IMR-90 (cell line): ENCODE measurements at regions not wholly inside any gene's neighbourhood (a gene's known extent, or its start where the extent isn't known, plus 50 kb on each side); places are given as distances from the start of the nearest gene placed in this dataset.

ENCODE experiments used
- ATAC-seq: fragments of 200-7000 bp; cut with Tn5 transposase; 2 replicates; pipeline ENCODE4 v1.9.1; 2020; ENCODE audit warnings: low read depth, mild to moderate bottlenecking, moderate library complexity
- BruUV-seq: library from RNA; stranded (reverse); fragments of 400-500 nt; replicated peaks from 2 replicates; lab custom pipeline; 2021; lab: Mats Ljungman, UMichigan
- CTCF ChIA-PET: fragments of 300-600 bp; formaldehyde crosslinking; extraction: SDS; loops from one replicate; lab custom pipeline; 2021; ENCODE audit warnings: antibody characterized with exemption; lab: Yijun Ruan, JAX
- POLR2A ChIA-PET: fragments of 300-600 bp; sonication (Branson Sonifier 250); formaldehyde crosslinking; loops from one replicate; lab custom pipeline; 2022; ENCODE audit warnings: antibody characterized with exemption; ENCODE audit not compliant: unreplicated experiment; lab: Charles Lee
- DNase-seq: peaks from one replicate; pipeline ENCODE4 v3.0.0; 2013
- H2AFZ ChIP-seq: replicated peaks from 2 replicates; pipeline ENCODE3; 2013; ENCODE audit warnings: low read length, mild to moderate bottlenecking; ENCODE audit not compliant: poor library complexity
- H2AK5ac ChIP-seq: 2 replicates; pipeline ENCODE4 v1.6.1; 2013; ENCODE audit warnings: low read depth, low read length, inconsistent platforms
- H2AK9ac ChIP-seq: replicated peaks from 2 replicates; pipeline ENCODE3; 2013; ENCODE audit warnings: mild to moderate bottlenecking, low read depth, low read length, moderate library complexity; ENCODE audit not compliant: poor library complexity
- H2BK120ac ChIP-seq: 2 replicates; pipeline ENCODE4 v1.6.1; 2013; ENCODE audit warnings: low read depth, low read length, inconsistent platforms
- H2BK15ac ChIP-seq: 3 replicates; pipeline ENCODE4 v1.6.1; 2013; ENCODE audit warnings: low read depth, low read length, inconsistent platforms
- H2BK20ac ChIP-seq: 2 replicates; pipeline ENCODE4 v1.6.1; 2013; ENCODE audit warnings: low read depth, mild to moderate bottlenecking, inconsistent platforms, low read length, moderate library complexity
- H2BK5ac ChIP-seq: 2 replicates; pipeline ENCODE4 v1.6.1; 2013; ENCODE audit warnings: mild to moderate bottlenecking, low read depth, low read length, inconsistent platforms; ENCODE audit not compliant: poor library complexity, severe bottlenecking
- H3K14ac ChIP-seq: replicated peaks from 2 replicates; pipeline ENCODE4 v1.6.1; 2013; ENCODE audit warnings: low read depth, low read length, inconsistent platforms
- H3K18ac ChIP-seq: 2 replicates; pipeline ENCODE4 v1.6.1; 2013; ENCODE audit warnings: low read depth, low read length, control low read depth
- H3K23ac ChIP-seq: 2 replicates; pipeline ENCODE4 v1.6.1; 2013; ENCODE audit warnings: low read depth, low read length, inconsistent platforms
- H3K27ac ChIP-seq: 2 replicates; pipeline ENCODE4 v1.5.1; 2013; ENCODE audit warnings: mild to moderate bottlenecking, control low read depth, low read length; ENCODE audit not compliant: insufficient read depth
- H3K27me3 ChIP-seq: 2 replicates; pipeline ENCODE4 v1.6.1; 2013; ENCODE audit warnings: low read length; ENCODE audit not compliant: control insufficient read depth, insufficient read depth
- H3K36me3 ChIP-seq: 2 replicates; pipeline ENCODE4 v1.6.1; 2013; ENCODE audit warnings: low read length, mixed read lengths; ENCODE audit not compliant: control insufficient read depth, insufficient read depth
- H3K4ac ChIP-seq: 2 replicates; pipeline ENCODE4 v1.6.1; 2013; ENCODE audit warnings: low read depth, low read length, inconsistent platforms
- H3K4me1 ChIP-seq: 2 replicates; pipeline ENCODE4 v1.6.1; 2013; ENCODE audit warnings: low read length, mixed read lengths; ENCODE audit not compliant: control insufficient read depth, insufficient read depth
- H3K4me2 ChIP-seq: 2 replicates; pipeline ENCODE4 v1.6.1; 2013; ENCODE audit warnings: low read depth, mild to moderate bottlenecking, control low read depth, low read length, moderate library complexity
- H3K4me3 ChIP-seq: 2 replicates; pipeline ENCODE4 v1.5.1; 2013; ENCODE audit warnings: low read depth, mild to moderate bottlenecking, control low read depth, low read length, moderate library complexity; ENCODE audit not compliant: insufficient read depth
- H3K56ac ChIP-seq: 2 replicates; pipeline ENCODE4 v1.6.1; 2013; ENCODE audit warnings: low read length, inconsistent platforms; ENCODE audit not compliant: insufficient read depth; ENCODE audit errors: extremely low read depth
- H3K79me1 ChIP-seq, 2 experiments: 2 replicates each; pipeline ENCODE4 v1.6.1; 2013; ENCODE audit warnings: low read length in 2 of 2, inconsistent platforms in 1 of 2, low read depth in 1 of 2
- H3K9ac ChIP-seq: 2 replicates; pipeline ENCODE4 v1.6.1; 2013; ENCODE audit warnings: low read depth, low read length, control low read depth
- H3K9me1 ChIP-seq: 2 replicates; pipeline ENCODE4 v1.6.1; 2013; ENCODE audit warnings: low read length, inconsistent platforms; ENCODE audit not compliant: insufficient read depth
- H3K9me3 ChIP-seq: 2 replicates; pipeline ENCODE4 v1.6.1; 2013; ENCODE audit warnings: low read length; ENCODE audit not compliant: control insufficient read depth, insufficient read depth
- H4K20me1 ChIP-seq: 2 replicates; pipeline ENCODE4 v1.6.1; 2013; ENCODE audit warnings: low read length, inconsistent platforms; ENCODE audit not compliant: insufficient read depth
- H4K5ac ChIP-seq: 2 replicates; pipeline ENCODE4 v1.6.1; 2013; ENCODE audit warnings: mild to moderate bottlenecking, low read depth, low read length, control low read depth
- H4K8ac ChIP-seq, 2 experiments: 2 replicates each; pipeline ENCODE4 v1.6.1; 2013; ENCODE audit warnings: low read depth in 2 of 2, low read length in 2 of 2, control low read depth in 1 of 2, inconsistent platforms in 1 of 2
- H4K91ac ChIP-seq: 2 replicates; pipeline ENCODE4 v1.6.1; 2013; ENCODE audit warnings: low read depth, low read length, inconsistent platforms; ENCODE audit not compliant: insufficient read depth
- CEBPB ChIP-seq: IDR thresholded peaks from 2 replicates; pipeline ENCODE4 v1.6.1; 2012; ENCODE audit warnings: low read depth, low read length, improper control_type of control experiment
- CHD1 ChIP-seq: IDR thresholded peaks from 2 replicates; pipeline ENCODE4 v1.6.1; 2012; ENCODE audit warnings: low read depth, low read length, improper control_type of control experiment
- CTCF ChIP-seq: conservative IDR thresholded peaks from 2 replicates; pipeline ENCODE4 v1.5.1; 2012; ENCODE audit warnings: mild to moderate bottlenecking, low read depth, low read length, improper control_type of control experiment
- ELK1 ChIP-seq: fragments of 150-350 bp; IDR thresholded peaks from 2 replicates; pipeline ENCODE4 v1.6.1; 2016; ENCODE audit warnings: low read depth, mild to moderate bottlenecking, low read length, moderate library complexity, borderline replicate concordance
- FOS ChIP-seq: fragments of 150-350 bp; IDR thresholded peaks from 2 replicates; pipeline ENCODE4 v1.6.1; 2016; ENCODE audit warnings: low read depth, low read length
- MAFK ChIP-seq: IDR thresholded peaks from 2 replicates; pipeline ENCODE4 v1.6.1; 2012; ENCODE audit warnings: low read depth, low read length, improper control_type of control experiment
- MAZ ChIP-seq: IDR thresholded peaks from 2 replicates; pipeline ENCODE4 v1.6.1; 2012; ENCODE audit warnings: low read depth, mild to moderate bottlenecking, low read length, improper control_type of control experiment, moderate library complexity, borderline replicate concordance
- MXI1 ChIP-seq: IDR thresholded peaks from 2 replicates; pipeline ENCODE4 v1.6.1; 2012; ENCODE audit warnings: low read depth, mild to moderate bottlenecking, low read length, moderate library complexity, borderline replicate concordance
- NFE2L2 ChIP-seq: fragments of 150-350 bp; IDR thresholded peaks from 2 replicates; pipeline ENCODE4 v1.6.1; 2016; ENCODE audit warnings: low read depth, mild to moderate bottlenecking, low read length
- POLR2A ChIP-seq: IDR thresholded peaks from 2 replicates; pipeline ENCODE4 v1.6.1; 2012; ENCODE audit warnings: mild to moderate bottlenecking, low read depth, low read length
- RAD21 ChIP-seq: IDR thresholded peaks from 2 replicates; pipeline ENCODE4 v1.6.1; 2012; ENCODE audit warnings: low read length, improper control_type of control experiment
- RCOR1 ChIP-seq: IDR thresholded peaks from 2 replicates; pipeline ENCODE4 v1.6.1; 2012; ENCODE audit warnings: mild to moderate bottlenecking, low read length, improper control_type of control experiment; ENCODE audit not compliant: insufficient replicate concordance
- RFX5 ChIP-seq: IDR thresholded peaks from 2 replicates; pipeline ENCODE4 v1.8.0; 2012; ENCODE audit warnings: low read depth, mild to moderate bottlenecking, low read length, moderate library complexity
- USF2 ChIP-seq: fragments of 150-350 bp; IDR thresholded peaks from 2 replicates; pipeline ENCODE4 v1.6.1; 2017; ENCODE audit warnings: mild to moderate bottlenecking, antibody characterized with exemption, low read length, low read depth
- WGBS, 2 experiments: methylation state at CpG; one replicate each; pipeline versions ENCODE4 v1.1.5 to v1.1.7; 2013; ENCODE audit warnings: missing lambda C conversion rate in 2 of 2; ENCODE audit not compliant: insufficient read length in 1 of 2; ENCODE audit errors: extremely low coverage in 2 of 2; 5-methylcytosine and 5-hydroxymethylcytosine counted together
- dilution Hi-C: fragments of 300-500 bp; cut with HindIII; formaldehyde crosslinking; loops from one replicate; pipeline ENCODE4 v1.14.3; 2018; ENCODE audit warnings: low sequenced_read_pairs; ENCODE audit not compliant: unreplicated experiment
- in situ Hi-C: fragments of 300-500 bp; cut with MboI; formaldehyde crosslinking; loops from 3 replicates; pipeline ENCODE4 v1.14.3; 2019; ENCODE audit warnings: low sequenced_read_pairs, inconsistent platforms, mixed read lengths
- intact Hi-C: fragments of 100-400 bp; cut with micrococcal nuclease; formaldehyde crosslinking; loops from 2 replicates; pipeline ENCODE4 v1.10.0; 2022

- Histone ChIP-seq H3K23ac (no peak overlapping the region), H2BK15ac (no peak overlapping the region), H4K5ac (no peak overlapping the region), H3K27ac (no peak overlapping the region), H2AFZ (no peak overlapping the region), H3K27me3 (no peaks in the 10 kb centered on the region), H4K91ac (no peak overlapping the region), H2BK5ac (no peak overlapping the region), H3K4me1 (no peaks in the 10 kb centered on the region), H3K4ac (no peak overlapping the region), H3K18ac (no peak overlapping the region), H2BK120ac (no peak overlapping the region), H3K9me3 (no peaks in the 10 kb centered on the region), H3K56ac (no peak overlapping the region), H3K4me2 (no peak overlapping the region), H3K79me1 (no peaks in the 10 kb centered on the region), H3K4me3 (no peak overlapping the region), H3K9ac (no peak overlapping the region), H2AK9ac (no peak overlapping the region), H4K8ac (no peak overlapping the region), H4K20me1 (no peaks in the 10 kb centered on the region), H2BK20ac (no peak overlapping the region), H3K9me1 (0 out of 2 replicates have a peak, but pooled peaks cover 3% of the 10 kb centered on the region), H3K36me3 (no peaks in the 10 kb centered on the region), H3K14ac (no peak overlapping the region), H2AK5ac (no peak overlapping the region)
- dilution Hi-C loops (no loop called here), intact Hi-C loops (no loop called here), in situ Hi-C loops (no loop called here)
- ATAC-seq: peak; percentile 95
- POLR2A ChIA-PET: interaction anchor here (0.6 kb wide), 1 partner anchor 9 kb away, joined by 3 read pairs; no protein-coding TSS in a partner anchor
- WGBS, 2 experiments: 97% methylated on average over 6 of the region's 12 CpGs; no CpG with 5 or more reads in 1 of the 2 experiments
- peak; percentile 90 for DNase-seq
- CTCF ChIA-PET: no interaction called here
- no TSS peak for BruUV-seq
- TF ChIP-seq CHD1: no peak
- 0 out of 2 replicates have a peak, but pooled peaks have one; percentile 5 for TF ChIP-seq MAFK
- TF ChIP-seq MXI1: no peak
- TF ChIP-seq CTCF: no peak
- TF ChIP-seq ELK1: no peak
- TF ChIP-seq RAD21: 0 out of 2 replicates have a peak, but pooled peaks have one; percentile 15
- TF ChIP-seq RCOR1: no peak
- TF ChIP-seq RFX5: no peak
- TF ChIP-seq POLR2A: no peak
- TF ChIP-seq MAZ: no peak
- peak; percentile 85 for TF ChIP-seq FOS
- no peak for TF ChIP-seq USF2
- TF ChIP-seq CEBPB: peak; percentile 97
- no peak for TF ChIP-seq NFE2L2
Measured at GRCh38 chr15:95799286-95800200, 531.0 kb upstream of the NR2F2 start.
